CD4-positive, alpha-beta memory T cell (primary cell): ENCODE measurements at regions not wholly inside any gene's neighbourhood (a gene's known extent, or its start where the extent isn't known, plus 50 kb on each side); places are given as distances from the start of the nearest gene placed in this dataset.
"Not testable (repeated sequence)": the region's sequence is repeated elsewhere in the genome, so short reads cannot be mapped to it uniquely, and the experiment has no call there.

ENCODE experiments used
- CTCF ChIA-PET: fragments of 350-600 bp; sonication (Branson Sonifier 250); formaldehyde crosslinking; loops from one replicate; lab custom pipeline; 2021; ENCODE audit warnings: inconsistent platforms; ENCODE audit not compliant: partially characterized antibody; lab: Charles Lee
- POLR2A ChIA-PET: fragments of 350-600 bp; sonication (Branson Sonifier 250); formaldehyde crosslinking; loops from one replicate; lab custom pipeline; 2021; ENCODE audit not compliant: partially characterized antibody; lab: Charles Lee
- DNase-seq, 5 donors: peaks; one replicate each; pipeline versions ENCODE4 v3.0.0 to v3.0.0-alpha.2; 2020 to 2022; ENCODE audit warnings: mixed read lengths in 1 of 5
- H3K27ac ChIP-seq: one replicate; pipeline ENCODE4 v1.7.0; 2013; ENCODE audit warnings: low read depth, low read length
- H3K27me3 ChIP-seq: 2 replicates; pipeline ENCODE4 v1.7.0; 2013; ENCODE audit warnings: mild to moderate bottlenecking, low read length, moderate library complexity; ENCODE audit not compliant: insufficient read depth
- H3K36me3 ChIP-seq: 2 replicates; pipeline ENCODE4 v1.7.0; 2013; ENCODE audit warnings: mild to moderate bottlenecking, low read length, moderate library complexity; ENCODE audit not compliant: insufficient read depth
- H3K4me1 ChIP-seq: 2 replicates; pipeline ENCODE4 v1.7.0; 2013; ENCODE audit warnings: mild to moderate bottlenecking, low read length, moderate library complexity; ENCODE audit not compliant: insufficient read depth
- H3K4me3 ChIP-seq, 2 donors: one replicate each; pipeline ENCODE4 v1.7.0; 2013; ENCODE audit warnings: low read length in 2 of 2, mild to moderate bottlenecking in 1 of 2
- H3K9me3 ChIP-seq, 2 donors: one replicate each; pipeline ENCODE4 v1.7.0; 2013; ENCODE audit warnings: low read length in 2 of 2, control low read depth in 1 of 2; ENCODE audit not compliant: control insufficient read depth in 1 of 2
- H3K27ac Mint-ChIP-seq, 7 donors: one replicate each; pipeline ENCODE4 v1.8.0; 2020 to 2021; ENCODE audit warnings: mixed read lengths in 7 of 7, mild to moderate bottlenecking in 6 of 7, inconsistent platforms in 3 of 7, moderate library complexity in 3 of 7
- H3K27me3 Mint-ChIP-seq, 2 donors: one replicate each; pipeline ENCODE4 v1.8.0; 2020 to 2021; ENCODE audit warnings: mixed read lengths in 2 of 2
- H3K36me3 Mint-ChIP-seq, 2 donors: one replicate each; pipeline ENCODE4 v1.8.0; 2020 to 2021; ENCODE audit warnings: mixed read lengths in 2 of 2, inconsistent platforms in 1 of 2, mild to moderate bottlenecking in 1 of 2
- H3K4me1 Mint-ChIP-seq, 4 donors: one replicate each; pipeline ENCODE4 v1.8.0; 2020 to 2021; ENCODE audit warnings: mixed read lengths in 4 of 4, mild to moderate bottlenecking in 1 of 4
- H3K4me3 Mint-ChIP-seq, 8 donors: one replicate each; pipeline ENCODE4 v1.8.0; 2020 to 2021; ENCODE audit warnings: mixed read lengths in 8 of 8, mild to moderate bottlenecking in 7 of 8, moderate library complexity in 6 of 8, inconsistent platforms in 3 of 8
- H3K9me3 Mint-ChIP-seq, 8 donors: one replicate each; pipeline ENCODE4 v1.8.0; 2020 to 2021; ENCODE audit warnings: mixed read lengths in 8 of 8, mild to moderate bottlenecking in 5 of 8, inconsistent platforms in 3 of 8, moderate library complexity in 1 of 8
- intact Hi-C: fragments of 100-400 bp; cut with micrococcal nuclease; formaldehyde crosslinking; loops from one replicate; pipeline ENCODE4 v1.15.1; 2023

- Histone ChIP-seq H3K27ac (no peak overlapping the region), H3K9me3 (no peaks in the 10 kb centered on the region), H3K4me1 (no peaks in the 10 kb centered on the region), H3K4me3 (no peak overlapping the region), H3K36me3 (no peaks in the 10 kb centered on the region), H3K27me3 (no peaks in the 10 kb centered on the region)
- H3K4me3 Mint-ChIP-seq: no peak overlapping the region
- H3K9me3 Mint-ChIP-seq: peaks cover 0 to 5% (median 0%) of the 10 kb centered on the region in 8 donors
- no peak overlapping the region for H3K27ac Mint-ChIP-seq
- peaks cover 7 to 30% of the 10 kb centered on the region in 2 donors for H3K27me3 Mint-ChIP-seq
- ChIA-PET POLR2A (no interaction called here), CTCF (interaction anchor here (1.2 to 1.6 kb wide), 3 partner anchors 14 to 80 kb away, joined by 3 to 4 read pairs (median 3); no protein-coding TSS in a partner anchor)
- no peak for DNase-seq
- no peaks in the 10 kb centered on the region for H3K4me1 Mint-ChIP-seq
- H3K36me3 Mint-ChIP-seq: no peaks in the 10 kb centered on the region
- intact Hi-C loops: no loop called here
These were observed 97.3 kb upstream of the CHD6 start for GRCh38 chr20:41715526-41715925.

GRCh38 chr20:41714030-41714429 lies 95.9 kb upstream of the CHD6 start:
- ChIA-PET CTCF (interaction anchor here (0.8 to 1.8 kb wide), 3 partner anchors 14 to 79 kb away, joined by 3 to 6 read pairs (median 4); no protein-coding TSS in a partner anchor), POLR2A (interaction anchor here (1.4 kb wide), 1 partner anchor 21 kb away, joined by 3 read pairs; no protein-coding TSS in a partner anchor)
- Histone ChIP-seq H3K27ac (no peak overlapping the region), H3K9me3 (no peaks in the 10 kb centered on the region), H3K27me3 (no peaks in the 10 kb centered on the region), H3K4me1 (no peaks in the 10 kb centered on the region), H3K36me3 (no peaks in the 10 kb centered on the region), H3K4me3 (no peak overlapping the region)
- no peak overlapping the region for H3K4me3 Mint-ChIP-seq
- no peak overlapping the region for H3K27ac Mint-ChIP-seq
- H3K27me3 Mint-ChIP-seq: peaks cover 8 to 30% of the 10 kb centered on the region in 2 donors
- H3K4me1 Mint-ChIP-seq: no peaks in the 10 kb centered on the region
- no peaks in the 10 kb centered on the region for H3K36me3 Mint-ChIP-seq
- H3K9me3 Mint-ChIP-seq: peaks cover 0 to 5% (median 0%) of the 10 kb centered on the region in 8 donors
- intact Hi-C loops: no loop called here
- no peak for DNase-seq

GRCh38 chr20:41704896-41705295 lies 86.7 kb upstream of the CHD6 start:
- Histone ChIP-seq H3K9me3 (no peaks in the 10 kb centered on the region), H3K4me3 (no peak overlapping the region), H3K36me3 (no peaks in the 10 kb centered on the region), H3K4me1 (no peaks in the 10 kb centered on the region), H3K27me3 (no peaks in the 10 kb centered on the region), H3K27ac (no peak overlapping the region)
- no peak overlapping the region for H3K4me3 Mint-ChIP-seq
- H3K9me3 Mint-ChIP-seq: no peaks in the 10 kb centered on the region
- H3K27me3 Mint-ChIP-seq: peaks cover 2 to 7% of the 10 kb centered on the region in 2 donors
- no peak for DNase-seq
- POLR2A ChIA-PET: no interaction called here
- H3K27ac Mint-ChIP-seq: no peak overlapping the region
- CTCF ChIA-PET: interaction anchor here (1.8 kb wide), 1 partner anchor 7 kb away, joined by 7 read pairs; no protein-coding TSS in a partner anchor
- no peaks in the 10 kb centered on the region for H3K4me1 Mint-ChIP-seq
- intact Hi-C loops: no loop called here
- no peaks in the 10 kb centered on the region for H3K36me3 Mint-ChIP-seq

- ChIA-PET CTCF (interaction anchor here (1.3 kb wide), 1 partner anchor 10 kb away, joined by 5 read pairs; no protein-coding TSS in a partner anchor), POLR2A (interaction anchor here (1.1 kb wide), 1 partner anchor 9 kb away, joined by 5 read pairs; no protein-coding TSS in a partner anchor)
- H3K27ac ChIP-seq: no peak overlapping the region
- Mint-ChIP-seq H3K27ac (no peak overlapping the region), H3K36me3 (no peaks in the 10 kb centered on the region), H3K9me3 (no peaks in the 10 kb centered on the region), H3K4me1 (peaks cover 0 to 2% (median 2%) of the 10 kb centered on the region in 4 donors), H3K27me3 (peaks cover 2 to 5% of the 10 kb centered on the region in 2 donors), H3K4me3 (no peak overlapping the region)
- no peaks in the 10 kb centered on the region for H3K27me3 ChIP-seq
- no peaks in the 10 kb centered on the region for H3K36me3 ChIP-seq
- intact Hi-C loops: no loop called here
- no peaks in the 10 kb centered on the region for H3K4me1 ChIP-seq
- no peak overlapping the region for H3K4me3 ChIP-seq
- DNase-seq: no peak
- no peaks in the 10 kb centered on the region for H3K9me3 ChIP-seq
These were observed 84.5 kb upstream of the CHD6 start for GRCh38 chr20:41702647-41703046.

GRCh38 chr20:41701588-41702348 lies 83.6 kb upstream of the CHD6 start:
- Mint-ChIP-seq H3K36me3 (no peaks in the 10 kb centered on the region), H3K27me3 (peaks cover 4 to 6% of the 10 kb centered on the region in 2 donors), H3K27ac (no peak overlapping the region), H3K4me1 (peaks cover 0 to 4% (median 3%) of the 10 kb centered on the region in 4 donors), H3K4me3 (no peak overlapping the region), H3K9me3 (no peaks in the 10 kb centered on the region)
- ChIA-PET CTCF (interaction anchor here (0.7 to 1.1 kb wide), 2 partner anchors 733 to 953 kb away, joined by 3 read pairs; no protein-coding TSS in a partner anchor), POLR2A (no interaction called here)
- no peaks in the 10 kb centered on the region for H3K36me3 ChIP-seq
- no peak overlapping the region for H3K27ac ChIP-seq
- no peaks in the 10 kb centered on the region for H3K9me3 ChIP-seq
- H3K4me3 ChIP-seq: no peak overlapping the region
- H3K4me1 ChIP-seq: no peaks in the 10 kb centered on the region
- intact Hi-C loops: no loop called here
- DNase-seq: no peak
- no peaks in the 10 kb centered on the region for H3K27me3 ChIP-seq

- H3K9me3 Mint-ChIP-seq, H3K36me3 ChIP-seq, H3K36me3 Mint-ChIP-seq, intact Hi-C loops, H3K27ac Mint-ChIP-seq, H3K27me3 Mint-ChIP-seq, DNase-seq, H3K27me3 ChIP-seq, H3K27ac ChIP-seq, H3K4me1 Mint-ChIP-seq, H3K4me3 Mint-ChIP-seq, H3K9me3 ChIP-seq, H3K4me1 ChIP-seq, POLR2A ChIA-PET, H3K4me3 ChIP-seq: not testable (repeated sequence)
- CTCF ChIA-PET: interaction anchor here (0.7 to 2.2 kb wide), 3 partner anchors 12 to 35 kb away, joined by 3 to 10 read pairs (median 3); no protein-coding TSS in a partner anchor
These were observed 81.5 kb upstream of the CHD6 start for GRCh38 chr20:41699673-41700072.

- H3K27me3 ChIP-seq: no peaks in the 10 kb centered on the region
- H3K27ac Mint-ChIP-seq: peak overlapping the region in 5 of 7 donors; percentile 8 to 80 (median 31)
- H3K4me1 Mint-ChIP-seq: peaks cover 5 to 14% (median 10%) of the 10 kb centered on the region in 4 donors
- ChIA-PET POLR2A (no interaction called here), CTCF (interaction anchor here (0.7 to 2.2 kb wide), 13 partner anchors 8 to 117 kb away, joined by 3 to 10 read pairs (median 4); partner anchors contain the start of gene CHD6)
- peaks cover 0 to 5% of the 10 kb centered on the region in 2 donors for H3K36me3 Mint-ChIP-seq
- no peaks in the 10 kb centered on the region for H3K9me3 Mint-ChIP-seq
- no peaks in the 10 kb centered on the region for H3K9me3 ChIP-seq
- H3K4me3 Mint-ChIP-seq: peak overlapping the region in 2 of 8 donors; percentile 4 to 15
- no peak overlapping the region for H3K4me3 ChIP-seq
- DNase-seq: peak in 4 of 5 donors; percentile 25 to 46 (median 32)
- H3K27me3 Mint-ChIP-seq: peaks cover 4 to 6% of the 10 kb centered on the region in 2 donors
- H3K4me1 ChIP-seq: peaks cover 6% of the 10 kb centered on the region
- no peak overlapping the region for H3K27ac ChIP-seq
- H3K36me3 ChIP-seq: no peaks in the 10 kb centered on the region
- intact Hi-C loops: no loop called here
These were observed 79.8 kb upstream of the CHD6 start for GRCh38 chr20:41697861-41698559.
